NCI-H1417 treated with DMSO at 0.1 percent for 48 hours (cell line): ENCODE measurements at regions not wholly inside any gene's neighbourhood (a gene's known extent, or its start where the extent isn't known, plus 50 kb on each side); places are given as distances from the start of the nearest gene placed in this dataset.
A peak's percentile ranks its signal among the peaks of the same experiment; 100 is the strongest.
"Not testable (repeated sequence)": the region's sequence is repeated elsewhere in the genome, so short reads cannot be mapped to it uniquely, and the experiment has no call there.

Experiments used
- DNase-seq: peaks from one replicate; lab custom pipeline; 2025; lab: John Stamatoyannopoulos, UW

DNA sequence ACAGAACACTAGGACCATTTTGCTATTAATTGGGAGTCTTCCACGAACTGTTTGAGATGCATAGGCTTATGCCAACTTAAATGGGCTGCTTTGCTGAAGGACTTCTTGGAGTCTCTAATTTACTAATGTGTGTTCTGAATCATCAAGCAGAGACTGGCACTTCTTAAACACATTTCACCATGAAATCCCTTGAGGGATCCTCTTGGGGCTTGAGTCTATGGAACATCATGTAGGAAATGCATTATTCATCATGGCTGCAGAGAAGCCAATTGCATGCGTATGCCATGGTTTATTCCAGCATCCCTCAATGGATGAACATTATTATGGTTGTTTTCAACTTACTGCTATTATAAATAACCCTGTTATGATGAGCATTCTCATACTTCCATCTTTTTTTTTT is 73.4 kb downstream of the FGD2 start:
- no peak for DNase-seq

DNA sequence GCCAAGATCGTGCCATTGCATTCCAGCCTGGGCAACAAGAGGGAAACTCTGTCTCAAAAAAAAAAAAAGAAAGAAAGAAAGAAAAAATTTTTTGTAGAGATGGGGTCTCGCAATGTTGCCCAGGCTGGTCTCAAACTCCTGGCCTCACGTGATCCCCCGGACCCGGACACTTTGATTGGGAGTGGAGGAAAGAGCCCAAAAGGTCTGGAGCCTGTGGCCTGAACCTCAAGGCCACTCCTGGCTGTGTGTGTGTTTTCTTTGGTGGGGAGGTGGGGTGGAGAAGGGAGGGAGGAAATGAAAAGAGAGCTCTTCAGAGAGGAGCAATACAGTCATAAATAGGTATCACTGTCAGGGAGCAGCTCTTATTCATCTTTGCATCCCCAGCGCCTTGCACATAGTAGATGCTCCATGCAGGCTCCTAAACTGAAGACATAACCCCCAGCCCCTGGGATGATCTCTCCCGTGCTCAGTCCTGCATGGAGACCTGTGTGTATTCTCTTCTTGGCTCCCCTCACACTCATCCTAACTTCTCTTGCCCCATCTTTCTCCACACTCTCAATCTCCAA is 75.7 kb downstream of the FGD2 start:
- no peak for DNase-seq

DNA sequence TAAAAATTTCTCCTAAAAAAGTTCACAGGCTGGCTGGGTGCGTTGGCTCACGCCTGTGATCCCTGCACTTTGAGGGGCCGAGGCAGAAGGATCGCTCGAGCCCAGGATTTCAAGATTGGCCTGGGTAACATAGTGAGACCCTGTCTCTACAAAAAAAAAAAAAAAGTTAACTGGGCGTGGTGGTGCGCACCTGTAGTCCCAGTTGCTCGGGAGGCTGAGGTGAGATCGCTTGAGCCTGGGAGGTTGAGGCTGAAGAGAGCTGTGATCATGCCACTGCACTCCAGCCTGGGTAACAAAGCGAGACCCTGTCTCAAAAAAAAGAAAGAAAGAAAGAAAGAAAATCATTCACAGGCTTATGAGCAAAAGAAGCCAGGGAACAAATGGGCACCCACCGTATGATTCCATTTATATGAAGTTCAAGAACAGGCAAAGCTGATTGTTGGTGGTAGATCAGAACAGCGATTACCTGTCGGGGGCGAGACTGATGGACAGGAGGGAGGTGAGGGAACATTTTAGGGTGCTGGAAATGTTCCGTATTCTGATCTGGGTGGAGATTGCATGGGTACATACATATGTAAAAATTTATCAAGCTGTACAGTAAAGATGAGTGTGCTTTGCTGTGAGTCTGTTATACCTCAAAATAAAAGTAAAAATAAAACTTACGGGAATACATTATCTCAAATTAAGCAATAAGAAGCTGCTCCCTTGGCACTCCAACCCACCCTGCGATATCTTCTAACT is 77.1 kb downstream of the FGD2 start:
- DNase-seq: no peak

DNA sequence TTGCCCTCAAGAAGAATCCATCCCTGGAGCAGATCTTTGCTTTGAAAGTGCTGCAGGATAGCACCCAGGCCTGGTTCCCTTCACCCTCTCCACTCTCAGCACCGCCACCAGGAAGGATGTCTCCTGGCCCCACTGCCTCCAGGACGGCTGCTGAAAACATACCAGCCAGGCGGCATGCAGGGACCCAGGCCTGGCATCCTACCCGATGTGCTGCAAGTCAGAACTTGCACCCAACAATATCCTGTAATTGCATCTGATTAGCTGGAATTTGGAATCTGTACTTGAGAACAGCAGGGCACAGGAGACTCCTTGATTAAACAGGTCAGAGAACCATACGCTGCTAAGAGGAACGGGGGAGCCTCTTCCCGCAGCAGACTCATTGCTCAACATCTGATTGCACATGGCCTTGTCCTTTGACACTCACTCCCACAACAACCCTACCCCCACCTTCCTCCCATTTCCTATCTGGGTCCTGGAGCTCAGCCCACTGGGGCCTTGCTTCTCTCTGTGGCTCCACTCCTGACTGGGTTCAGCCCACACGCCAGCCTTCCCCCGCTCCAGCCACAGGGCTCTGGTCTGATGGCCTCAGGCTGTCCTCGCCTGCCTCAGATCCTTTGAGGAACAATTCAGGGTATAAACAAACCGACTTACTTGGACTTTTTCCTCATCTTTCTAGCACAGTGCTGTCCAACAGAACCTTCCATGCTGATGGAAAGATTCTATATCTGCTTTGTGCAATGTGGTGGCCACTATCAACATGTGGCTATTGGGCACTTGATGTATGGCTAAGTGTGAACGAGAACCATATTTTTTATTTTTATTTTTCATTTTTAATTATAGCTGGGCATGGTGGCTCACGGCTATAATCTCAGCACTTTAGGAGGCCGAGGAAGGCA is 78.0 kb downstream of the FGD2 start:
- peak; percentile 28 for DNase-seq

DNA sequence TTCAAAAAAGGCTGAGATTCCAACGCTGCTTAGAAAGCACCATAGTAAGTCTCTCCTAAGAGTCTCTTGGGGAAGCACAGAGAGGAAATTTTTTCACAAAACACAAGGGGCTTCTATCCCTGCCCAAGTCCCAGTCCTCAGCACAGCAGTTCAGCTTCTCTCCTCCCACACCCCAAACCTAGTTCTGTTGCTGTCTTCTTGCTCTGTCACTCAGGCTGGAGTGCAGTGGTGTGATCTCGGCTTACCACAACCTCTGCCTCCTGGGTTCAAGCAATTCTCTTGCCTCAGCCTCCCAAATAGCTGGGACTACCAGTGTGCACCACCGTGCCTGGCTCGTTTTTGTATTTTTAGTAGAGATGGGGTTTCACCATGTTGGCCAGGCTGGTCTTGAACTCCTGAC is 79.2 kb downstream of the FGD2 start:
- not testable (repeated sequence) for DNase-seq

DNA sequence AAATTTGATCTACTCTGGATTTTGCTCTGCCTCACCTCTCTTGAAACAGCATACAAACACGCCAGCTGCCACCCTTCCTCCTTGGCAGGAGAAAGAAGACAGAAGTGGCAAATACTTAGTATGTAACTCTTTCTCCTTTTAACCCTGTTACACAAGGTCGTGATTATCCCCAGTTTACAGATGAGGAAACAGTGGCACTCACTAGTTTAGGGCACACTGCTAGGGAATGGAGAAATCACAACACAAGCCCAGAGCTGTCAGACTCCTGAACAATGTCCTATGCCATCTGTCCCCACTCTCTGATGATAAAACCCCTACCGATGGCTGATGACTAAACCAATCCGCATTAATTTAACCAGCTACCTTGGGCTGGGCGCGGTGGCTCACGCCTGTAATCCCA is 79.7 kb downstream of the FGD2 start:
- DNase-seq: no peak

DNA sequence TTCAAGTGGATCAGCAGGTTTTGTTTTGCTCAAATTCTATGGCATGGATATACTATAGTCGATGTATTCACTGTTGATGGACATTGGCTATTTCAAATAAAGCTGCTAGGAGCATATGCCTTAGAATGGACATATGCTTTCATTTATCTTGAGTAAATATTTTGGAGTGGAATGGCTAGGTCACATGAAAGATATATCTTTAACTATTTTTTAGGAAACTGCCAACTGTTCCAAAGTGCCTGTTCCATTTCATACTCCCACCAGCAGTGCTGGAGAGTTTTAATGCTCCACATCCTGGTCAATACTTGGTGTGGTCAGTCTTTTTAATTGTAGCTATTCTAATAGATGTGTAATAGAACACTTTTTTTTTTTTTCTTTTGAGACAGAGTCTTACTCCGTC is 81.1 kb upstream of the PIM1 start:
- no peak for DNase-seq

DNA sequence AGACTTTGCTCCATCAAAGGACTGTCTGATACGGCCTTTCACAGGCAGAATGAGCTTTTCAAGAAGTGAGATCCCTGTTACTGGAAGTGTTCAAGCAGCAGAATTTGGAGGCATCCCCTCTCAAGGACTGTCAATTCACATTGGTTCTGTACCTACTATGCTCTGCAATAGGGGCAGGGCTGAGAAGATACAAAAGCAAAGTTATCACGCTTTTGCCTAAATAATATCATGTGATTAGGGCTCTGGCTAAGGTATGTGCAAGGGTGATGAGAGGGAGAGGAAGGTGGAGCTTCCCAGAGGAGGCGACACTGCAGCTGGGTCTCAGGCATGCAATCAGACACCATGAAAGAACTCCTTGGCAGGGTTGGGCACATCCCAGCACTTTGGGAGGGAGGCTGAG is 80.2 kb upstream of the PIM1 start:
- no peak for DNase-seq

DNA sequence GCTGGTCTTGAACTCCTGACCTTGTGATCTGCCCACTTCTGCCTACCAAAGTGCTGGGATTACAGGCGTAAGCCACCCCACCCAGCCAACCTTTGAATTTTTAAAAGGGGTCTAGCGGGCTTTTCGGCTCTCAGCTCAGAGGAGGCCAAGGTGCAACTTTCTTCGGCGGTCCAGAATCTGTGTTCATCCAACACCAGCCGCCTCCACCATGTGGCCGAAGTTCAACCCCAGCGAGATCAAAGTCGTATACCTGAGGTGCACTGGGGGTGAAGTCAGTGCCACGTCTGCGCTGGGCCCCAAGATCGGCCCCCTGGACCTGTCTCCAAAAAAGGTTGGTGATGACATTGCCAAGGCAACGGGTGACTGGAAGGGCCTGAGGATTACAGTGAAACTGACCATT is 78.8 kb upstream of the PIM1 start:
- not testable (repeated sequence) for DNase-seq

DNA sequence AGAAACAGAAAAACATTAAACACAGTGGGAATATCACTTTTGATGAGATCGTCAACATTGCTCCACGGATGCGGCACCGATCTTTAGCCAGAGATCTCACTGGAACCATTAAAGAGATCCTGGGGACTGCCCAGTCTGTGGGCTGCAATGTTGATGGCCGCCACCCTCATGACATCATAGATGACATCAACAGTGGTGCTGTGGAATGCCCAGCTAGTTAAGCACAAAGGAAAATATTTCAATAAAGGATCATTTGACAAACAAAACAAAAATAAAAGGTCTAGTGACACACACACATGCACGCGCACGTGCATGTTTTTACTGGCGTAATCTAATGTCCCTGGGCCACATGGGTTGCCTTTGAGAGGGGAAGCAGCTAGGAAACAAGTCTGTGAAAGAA is 78.4 kb upstream of the PIM1 start:
- DNase-seq: not testable (repeated sequence)

DNA sequence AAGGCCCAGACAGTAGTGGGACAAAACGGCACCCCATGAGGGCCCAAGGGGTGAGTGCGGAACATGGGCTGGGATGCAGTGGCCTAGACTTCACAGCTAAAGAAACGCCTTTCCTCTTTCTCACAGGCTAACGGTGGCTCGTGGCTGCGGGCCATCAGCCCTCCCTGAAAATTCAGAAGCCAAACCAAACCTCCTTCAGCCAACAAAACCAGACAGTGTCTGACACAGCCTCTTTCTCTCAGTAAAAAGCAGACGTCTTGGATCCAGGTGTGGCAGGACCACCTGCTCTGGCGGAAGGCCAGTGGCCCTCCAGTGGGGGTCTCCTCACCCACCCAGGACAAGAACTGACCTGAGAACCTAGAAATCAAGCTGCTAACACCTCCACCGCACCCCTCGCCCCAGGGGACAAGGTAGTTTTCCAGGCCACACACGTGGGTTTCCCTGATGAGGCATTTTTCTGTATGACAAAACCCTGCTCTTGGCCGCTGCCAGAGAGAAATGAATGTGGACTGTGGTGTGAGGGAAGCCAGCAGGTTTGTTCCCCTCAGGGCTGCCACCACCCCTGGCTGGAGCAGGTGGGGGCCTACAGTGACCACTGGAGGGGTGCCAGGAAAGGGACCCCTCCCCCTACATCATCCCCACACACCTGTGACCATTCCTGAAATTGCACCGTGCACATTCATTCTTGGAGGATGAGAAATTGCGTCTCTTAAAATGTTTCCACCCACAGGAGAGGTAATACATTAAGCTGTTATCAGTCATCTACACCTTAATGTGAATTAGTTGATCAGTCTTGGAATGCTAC is 76.8 kb upstream of the PIM1 start:
- DNase-seq: no peak

DNA sequence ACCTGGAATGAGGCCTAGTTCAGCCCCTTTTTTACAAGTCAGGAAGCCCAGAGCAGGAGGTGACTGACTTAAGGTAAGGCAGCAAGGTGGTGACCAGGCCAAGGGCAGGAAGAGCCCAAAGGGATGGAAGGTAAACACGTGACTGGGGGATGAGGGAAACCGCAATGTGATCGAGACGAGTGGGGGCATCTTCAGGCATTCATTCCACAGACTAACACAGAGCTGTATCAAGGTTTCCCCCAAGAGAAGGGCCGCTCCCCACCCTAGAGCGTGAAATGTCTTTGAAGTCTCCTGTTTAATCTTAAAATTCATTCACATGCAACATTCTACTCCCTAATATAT is 76.3 kb upstream of the PIM1 start:
- DNase-seq: no peak

DNA sequence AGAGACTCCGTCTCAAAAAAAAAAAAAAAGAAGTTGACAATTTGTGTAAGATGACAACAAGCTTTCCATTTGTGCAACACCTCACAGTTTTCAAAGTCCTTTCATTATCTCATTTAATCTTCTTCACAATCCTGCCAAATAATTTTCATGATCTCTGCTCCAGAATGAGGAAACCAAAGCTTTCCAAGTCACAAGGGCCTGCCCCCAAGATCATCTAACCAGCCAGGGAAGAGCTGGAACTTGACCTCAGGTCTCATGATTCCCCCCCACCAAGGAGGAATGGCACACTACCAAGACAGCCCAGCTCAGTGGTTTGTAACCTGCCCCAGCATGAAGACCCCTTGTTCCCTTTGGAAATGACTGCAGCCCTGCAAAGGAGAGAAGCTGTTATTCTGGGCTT is 74.0 kb upstream of the PIM1 start:
- no peak for DNase-seq

DNA sequence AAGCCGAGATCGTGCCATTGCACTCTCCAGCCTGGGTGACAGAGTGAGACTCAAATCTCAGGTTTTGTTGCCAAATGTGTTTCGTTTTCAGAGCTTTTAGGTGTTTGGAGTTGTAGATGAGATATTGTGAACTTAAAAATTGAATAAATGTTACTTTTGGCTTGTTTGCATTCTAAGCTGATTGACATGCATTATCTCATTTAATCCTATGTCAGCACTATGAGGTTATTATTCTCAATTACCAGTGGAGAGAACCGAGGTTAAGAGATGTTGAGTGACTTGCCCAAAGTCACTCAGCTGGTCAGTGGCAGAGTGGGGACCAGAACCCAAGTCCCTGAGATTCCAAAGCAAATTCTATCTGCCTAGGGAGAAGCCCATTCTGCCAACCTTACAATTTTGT is 72.6 kb upstream of the PIM1 start:
- no peak for DNase-seq

DNA sequence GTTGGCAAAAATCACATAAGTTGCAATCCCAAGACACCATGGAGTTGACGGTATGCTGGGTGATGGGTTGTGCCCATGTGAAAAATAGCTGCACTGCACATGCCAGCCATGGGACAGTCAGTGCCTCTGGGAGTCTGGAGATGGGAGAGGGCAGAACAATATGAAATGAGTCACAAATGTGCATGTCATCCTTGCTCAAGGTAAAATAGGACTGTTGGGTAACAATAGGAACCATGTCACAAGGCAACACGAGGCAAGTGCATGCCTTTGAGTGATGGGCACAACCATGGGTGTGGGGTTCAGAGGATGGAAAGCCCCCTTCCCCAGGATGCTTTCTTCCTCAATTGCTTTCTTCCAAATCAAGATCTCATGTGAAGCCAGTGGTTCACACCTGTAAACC is 70.5 kb upstream of the PIM1 start:
- DNase-seq: no peak

DNA sequence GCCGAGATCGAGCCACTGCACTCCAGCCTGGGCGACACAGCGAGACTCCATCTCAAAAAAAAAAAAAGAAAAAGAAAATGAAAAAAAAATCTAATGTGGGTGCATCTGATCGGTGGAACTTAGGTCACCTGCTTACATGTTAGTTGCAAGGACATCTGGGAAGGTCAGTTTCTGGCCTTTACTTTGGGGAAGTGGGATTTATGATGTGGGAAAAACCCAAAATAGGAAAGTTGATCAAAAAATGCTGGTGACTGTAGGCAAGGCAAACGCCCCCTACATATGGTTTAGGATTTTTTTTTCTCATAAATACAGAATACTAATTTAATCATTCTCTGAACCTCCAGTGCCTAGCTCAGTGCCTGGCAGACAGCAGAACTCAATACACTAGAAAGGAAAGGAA is 69.2 kb upstream of the PIM1 start:
- no peak for DNase-seq

DNA sequence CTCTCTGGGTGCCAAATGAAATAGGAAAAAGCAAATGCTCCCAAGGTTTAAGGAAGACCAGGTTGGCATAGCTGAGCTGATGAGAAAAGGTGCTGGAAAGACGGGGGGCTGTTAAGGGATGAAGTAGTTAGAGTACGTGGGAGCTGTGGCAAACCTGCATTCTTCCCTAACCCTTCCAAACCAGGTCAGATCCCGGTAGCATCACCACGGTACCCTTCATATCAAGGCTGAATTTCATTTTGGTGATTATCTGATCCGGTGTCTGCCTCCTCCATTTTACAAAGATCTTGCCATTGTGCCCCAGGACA is 68.0 kb upstream of the PIM1 start:
- no peak for DNase-seq

DNA sequence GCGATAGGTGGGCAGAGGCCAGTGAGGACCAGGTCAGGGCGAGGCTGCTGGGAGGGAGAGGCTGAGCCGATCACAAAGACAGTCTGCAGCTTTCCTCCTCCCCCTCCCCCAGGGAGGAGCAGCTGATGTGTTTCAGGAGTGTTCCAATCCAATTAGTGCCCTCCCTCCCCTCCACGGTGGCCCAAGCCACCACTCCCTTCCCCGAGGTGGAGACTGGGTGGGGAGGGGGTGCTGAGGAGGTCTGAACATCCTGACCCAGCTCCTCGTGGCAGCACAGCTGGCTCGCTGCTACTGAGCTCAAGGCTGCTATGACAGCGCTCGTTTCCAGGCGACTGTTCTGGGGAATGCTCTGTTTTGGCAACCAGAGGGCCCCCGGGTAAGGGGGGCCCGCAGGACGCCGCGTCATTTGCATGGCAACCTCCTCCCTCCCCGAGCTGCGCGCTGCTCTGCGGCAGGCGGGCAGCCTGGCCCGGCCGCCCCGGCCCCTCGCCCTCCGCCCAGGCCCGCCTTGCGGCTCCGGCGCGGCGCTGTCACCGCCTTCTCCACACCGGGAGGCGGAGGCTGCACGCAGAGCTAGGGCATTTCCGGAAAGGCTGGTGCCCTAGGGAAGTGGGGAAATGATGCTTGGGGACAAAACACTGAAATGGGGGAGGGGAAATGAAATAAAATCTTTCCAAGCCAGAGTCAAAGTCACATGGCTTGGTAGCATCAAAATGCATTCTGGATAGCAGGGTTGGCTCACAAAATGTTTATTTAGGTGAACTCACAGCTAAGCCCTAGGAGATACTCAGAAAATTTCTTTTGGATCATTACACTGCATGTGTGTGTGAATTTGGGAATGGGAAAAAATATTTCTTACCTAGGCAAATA is 67.4 kb upstream of the PIM1 start:
- DNase-seq: peak; percentile 81

DNA sequence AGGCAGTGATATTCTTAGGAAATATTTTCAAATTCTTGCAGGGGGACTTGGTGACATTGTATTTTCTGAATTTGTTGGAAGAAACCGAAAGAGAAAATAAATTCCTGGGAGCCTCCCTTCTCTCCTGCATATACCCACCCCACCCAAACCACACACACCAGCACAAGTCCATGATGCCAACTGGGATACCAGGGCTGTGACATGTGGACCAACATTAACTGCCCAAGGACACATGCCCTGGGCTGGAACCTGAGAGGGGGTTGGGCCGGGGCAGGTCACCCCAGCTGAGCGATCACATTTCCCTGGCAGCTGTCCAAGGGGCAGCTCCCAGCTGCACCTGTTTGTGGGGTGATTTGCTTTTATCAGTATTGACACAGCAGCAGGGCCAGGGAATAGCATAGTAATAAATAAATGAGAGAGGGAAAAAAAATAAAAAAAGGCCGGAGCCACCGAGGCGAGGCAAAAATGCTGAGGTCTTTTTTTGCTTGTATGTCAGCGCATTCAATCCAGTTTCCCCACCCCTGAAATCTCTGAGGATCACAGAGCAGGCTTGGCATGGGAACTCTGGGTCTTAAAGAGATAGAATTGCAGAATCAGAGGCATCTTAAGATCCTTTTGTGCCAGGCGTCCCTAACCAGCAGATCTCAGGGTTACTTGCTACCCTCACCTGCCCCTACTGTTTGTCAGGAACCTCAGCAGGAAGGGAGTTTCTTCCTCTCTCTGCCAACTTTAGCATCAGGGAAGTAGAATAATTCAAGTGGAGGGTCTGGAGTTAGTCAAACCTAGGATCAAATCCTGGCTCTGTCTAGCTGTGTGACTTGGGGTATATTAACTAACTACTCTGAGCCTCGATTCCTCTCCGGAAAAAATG is 66.5 kb upstream of the PIM1 start:
- DNase-seq: peak; percentile 73

DNA sequence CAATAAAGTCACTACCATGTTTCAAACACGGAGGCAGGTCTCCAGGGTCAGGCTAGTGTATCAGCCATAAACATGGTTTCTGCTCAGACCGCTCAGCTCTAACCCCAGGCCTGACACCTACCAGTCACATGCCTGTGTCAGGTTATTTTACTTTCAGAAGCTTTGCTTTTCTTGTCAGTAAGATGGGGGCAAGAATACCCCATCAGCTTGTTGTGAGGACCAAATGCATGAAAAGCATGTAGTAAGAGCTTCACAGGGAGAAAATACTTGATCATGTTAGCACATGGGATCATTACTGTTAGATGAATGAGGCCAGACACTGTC is 65.2 kb upstream of the PIM1 start:
- no peak for DNase-seq
